ENCODE measurements at regions not wholly inside any gene's neighbourhood (a gene's known extent, or its start where the extent isn't known, plus 50 kb on each side); places are given as distances from the start of the nearest gene placed in this dataset.

DNA sequence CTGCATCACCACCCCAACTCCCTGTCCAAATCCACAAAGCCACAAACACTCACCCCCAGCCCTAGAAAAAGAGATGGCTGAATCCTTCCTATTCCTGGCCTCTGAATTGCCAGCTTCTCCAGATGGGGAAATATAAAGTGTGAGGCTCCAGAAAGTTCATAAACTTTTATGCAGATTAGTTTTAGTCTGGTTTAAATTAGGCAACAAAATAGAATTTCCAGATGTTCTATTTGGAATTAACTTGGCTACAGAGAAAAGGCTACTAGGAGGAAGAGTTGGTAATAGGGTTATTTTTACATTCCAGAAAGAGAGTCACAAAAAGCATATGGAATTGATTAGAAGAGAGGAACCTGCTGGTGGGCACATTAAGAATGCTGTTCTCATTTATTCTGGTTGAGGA is 56.0 kb downstream of the EN1 start:
- intact Hi-C loops (cut with micrococcal nuclease): no loop called here
- Mint-ChIP-seq H3K27ac (no peak overlapping the region), H3K9me3 (no peaks in the 10 kb centered on the region), H3K4me3 (ENCODE audit: low read depth) (no peak overlapping the region), H3K27me3 (ENCODE audit: low read depth) (no peaks in the 10 kb centered on the region), H3K36me3 (ENCODE audit: low read depth) (no peaks in the 10 kb centered on the region), H3K4me1 (ENCODE audit: low read depth) (no peaks in the 10 kb centered on the region)
- DNase-seq (ENCODE audit: low spot score): no peak

- Mint-ChIP-seq H3K27ac (no peak overlapping the region), H3K4me1 (ENCODE audit: low read depth) (no peaks in the 10 kb centered on the region), H3K4me3 (ENCODE audit: low read depth) (no peak overlapping the region), H3K36me3 (ENCODE audit: low read depth) (no peaks in the 10 kb centered on the region), H3K9me3 (no peaks in the 10 kb centered on the region), H3K27me3 (ENCODE audit: low read depth) (peaks cover 2% of the 10 kb centered on the region)
- DNase-seq (ENCODE audit: low spot score): no peak
- intact Hi-C loops (cut with micrococcal nuclease): no loop called here
Measured at GRCh38 chr2:118786746-118787145, 60.7 kb downstream of the EN1 start.

DNA sequence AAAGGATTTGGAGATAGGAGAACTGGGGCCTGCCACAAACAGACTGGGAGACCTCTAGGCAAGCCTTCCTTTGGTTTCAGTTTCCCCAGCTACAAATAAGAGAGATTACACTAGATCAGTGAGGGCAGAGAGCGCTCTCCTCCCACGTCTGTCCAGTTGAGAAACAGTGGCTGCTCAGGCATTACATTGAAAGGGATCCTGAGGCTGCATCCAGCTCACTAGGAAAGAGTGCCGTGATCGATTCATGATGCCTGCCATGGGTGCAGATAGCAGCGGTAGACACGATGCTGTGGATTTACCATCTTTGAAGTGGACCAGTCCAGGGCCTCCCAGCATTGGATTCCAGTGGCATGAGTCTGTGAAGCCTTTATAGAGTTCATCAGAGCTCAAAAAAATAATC is 62.6 kb downstream of the EN1 start:
- Mint-ChIP-seq H3K4me1 (ENCODE audit: low read depth) (no peaks in the 10 kb centered on the region), H3K4me3 (ENCODE audit: low read depth) (no peak overlapping the region), H3K36me3 (ENCODE audit: low read depth) (no peaks in the 10 kb centered on the region), H3K27me3 (ENCODE audit: low read depth) (peaks cover 2% of the 10 kb centered on the region), H3K9me3 (no peaks in the 10 kb centered on the region), H3K27ac (no peak overlapping the region)
- intact Hi-C loops (cut with micrococcal nuclease): no loop called here
- no peak for DNase-seq (ENCODE audit: low spot score)

DNA sequence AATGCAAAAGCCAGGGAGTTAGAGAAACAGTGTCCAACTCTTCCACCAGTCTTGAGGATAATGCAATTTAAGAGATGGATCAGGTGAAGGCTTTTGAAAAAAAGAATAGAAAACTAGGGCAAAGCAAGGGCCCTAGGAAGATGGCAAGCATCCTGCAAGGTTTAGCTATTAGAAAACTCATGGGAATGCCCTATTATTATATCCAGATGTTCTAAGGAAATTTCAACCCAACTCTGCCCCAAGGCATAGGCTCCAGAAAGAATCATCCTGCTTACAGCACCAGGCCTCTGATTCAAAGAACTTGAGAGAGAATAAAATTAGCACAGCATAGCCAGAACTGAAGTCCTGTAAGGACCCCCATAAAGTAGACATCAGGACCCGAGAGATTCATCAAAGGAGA is 68.1 kb downstream of the EN1 start:
- no peak overlapping the region for H3K27ac Mint-ChIP-seq
- H3K4me3 Mint-ChIP-seq (ENCODE audit: low read depth): no peak overlapping the region
- H3K4me1 Mint-ChIP-seq (ENCODE audit: low read depth): peaks cover 2% of the 10 kb centered on the region
- no peaks in the 10 kb centered on the region for H3K9me3 Mint-ChIP-seq
- no peak for DNase-seq (ENCODE audit: low spot score)
- no peaks in the 10 kb centered on the region for H3K36me3 Mint-ChIP-seq (ENCODE audit: low read depth)
- H3K27me3 Mint-ChIP-seq (ENCODE audit: low read depth): peaks cover 9% of the 10 kb centered on the region
- intact Hi-C loops (cut with micrococcal nuclease): no loop called here

GRCh38 chr2:118774458-118775133 is 72.9 kb downstream of the EN1 start:
- H3K27ac Mint-ChIP-seq: no peak overlapping the region
- no peak for DNase-seq (ENCODE audit: low spot score)
- intact Hi-C loops (cut with micrococcal nuclease): no loop called here

DNA sequence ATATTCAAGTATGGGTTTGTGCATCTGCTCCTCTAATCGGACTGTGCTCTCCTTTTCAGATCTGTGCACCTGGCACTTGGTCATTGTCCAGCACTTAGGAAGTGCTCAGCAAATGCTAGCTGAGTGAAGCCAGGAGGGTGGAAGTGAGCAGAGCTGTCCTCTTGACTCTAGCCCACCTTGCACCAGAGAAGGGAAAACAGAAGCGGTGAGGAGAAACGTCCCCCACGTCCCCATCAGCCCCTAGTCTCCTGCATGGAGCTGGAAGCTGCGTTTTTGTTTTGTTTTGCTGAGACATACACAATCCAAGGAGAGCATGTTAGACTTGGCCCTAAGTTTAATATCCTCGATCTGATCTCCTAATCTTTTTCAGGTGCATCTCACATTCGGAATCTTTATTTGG is 73.6 kb downstream of the EN1 start:
- Mint-ChIP-seq H3K27ac (no peak overlapping the region), H3K4me1 (ENCODE audit: low read depth) (peaks cover 2% of the 10 kb centered on the region), H3K4me3 (ENCODE audit: low read depth) (no peak overlapping the region), H3K27me3 (ENCODE audit: low read depth) (peaks cover 20% of the 10 kb centered on the region), H3K36me3 (ENCODE audit: low read depth) (no peaks in the 10 kb centered on the region), H3K9me3 (no peaks in the 10 kb centered on the region)
- no peak for DNase-seq (ENCODE audit: low spot score)
- intact Hi-C loops (cut with micrococcal nuclease): no loop called here

More at GRCh38 chr2:118774458-118775133, 72.9 kb downstream of the EN1 start:
- Mint-ChIP-seq H3K9me3 (no peaks in the 10 kb centered on the region), H3K4me3 (ENCODE audit: low read depth) (no peak overlapping the region), H3K36me3 (ENCODE audit: low read depth) (no peaks in the 10 kb centered on the region), H3K4me1 (ENCODE audit: low read depth) (peaks cover 2% of the 10 kb centered on the region), H3K27me3 (ENCODE audit: low read depth) (peaks cover 20% of the 10 kb centered on the region)

DNA sequence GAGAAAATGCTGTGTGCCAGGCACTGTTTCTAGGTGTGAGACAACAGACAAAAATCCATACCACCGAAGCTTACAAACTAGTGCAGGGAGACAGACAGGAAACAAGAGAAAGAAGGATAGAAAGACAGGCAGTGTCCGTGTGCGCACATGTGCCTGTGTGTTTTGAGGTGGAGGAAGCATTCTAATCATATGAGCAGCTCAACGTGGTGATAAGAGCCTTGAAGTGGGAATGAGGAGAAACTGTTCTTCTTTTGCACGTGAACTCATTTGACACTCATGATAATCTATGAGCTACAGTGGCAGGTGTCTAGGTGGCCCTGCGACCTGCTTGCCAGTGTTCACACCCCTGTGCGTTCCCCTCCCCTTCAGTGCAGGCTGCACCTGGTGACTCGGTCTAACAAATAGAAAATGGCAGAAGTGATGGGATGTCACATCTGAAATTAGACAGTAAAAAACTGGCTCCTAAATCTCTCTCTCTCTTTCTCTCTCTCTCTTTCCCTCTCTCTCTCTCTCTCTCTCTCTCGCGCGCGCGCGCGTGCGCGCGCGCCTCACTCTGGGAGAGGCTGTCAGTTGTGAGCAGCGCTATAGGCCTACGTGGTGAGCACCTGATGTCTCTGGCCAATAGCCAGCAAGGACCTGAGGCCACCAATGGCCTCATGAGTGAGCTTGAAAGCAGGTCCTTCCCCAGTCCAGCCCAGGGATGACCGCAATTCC is 74.8 kb downstream of the EN1 start:
- intact Hi-C loops (cut with micrococcal nuclease): no loop called here
- DNase-seq (ENCODE audit: low spot score): no peak
- Mint-ChIP-seq H3K4me3 (ENCODE audit: low read depth) (no peak overlapping the region), H3K9me3 (no peaks in the 10 kb centered on the region), H3K4me1 (ENCODE audit: low read depth) (peaks cover 2% of the 10 kb centered on the region), H3K27me3 (ENCODE audit: low read depth) (peaks cover 22% of the 10 kb centered on the region), H3K36me3 (ENCODE audit: low read depth) (no peaks in the 10 kb centered on the region), H3K27ac (no peak overlapping the region)

GRCh38 chr2:118769707-118770400 is 77.6 kb downstream of the EN1 start:
- Mint-ChIP-seq H3K4me3 (ENCODE audit: low read depth) (no peak overlapping the region), H3K36me3 (ENCODE audit: low read depth) (no peaks in the 10 kb centered on the region), H3K4me1 (ENCODE audit: low read depth) (no peaks in the 10 kb centered on the region), H3K9me3 (no peaks in the 10 kb centered on the region), H3K27ac (no peak overlapping the region), H3K27me3 (ENCODE audit: low read depth) (peaks cover 22% of the 10 kb centered on the region)
- DNase-seq (ENCODE audit: low spot score): no peak
- intact Hi-C loops (cut with micrococcal nuclease): no loop called here

- no peaks in the 10 kb centered on the region for H3K9me3 Mint-ChIP-seq
- intact Hi-C loops (cut with micrococcal nuclease): no loop called here
- no peak overlapping the region for H3K4me3 Mint-ChIP-seq (ENCODE audit: low read depth)
Measured at GRCh38 chr2:118766871-118767270, 80.6 kb downstream of the EN1 start.

DNA sequence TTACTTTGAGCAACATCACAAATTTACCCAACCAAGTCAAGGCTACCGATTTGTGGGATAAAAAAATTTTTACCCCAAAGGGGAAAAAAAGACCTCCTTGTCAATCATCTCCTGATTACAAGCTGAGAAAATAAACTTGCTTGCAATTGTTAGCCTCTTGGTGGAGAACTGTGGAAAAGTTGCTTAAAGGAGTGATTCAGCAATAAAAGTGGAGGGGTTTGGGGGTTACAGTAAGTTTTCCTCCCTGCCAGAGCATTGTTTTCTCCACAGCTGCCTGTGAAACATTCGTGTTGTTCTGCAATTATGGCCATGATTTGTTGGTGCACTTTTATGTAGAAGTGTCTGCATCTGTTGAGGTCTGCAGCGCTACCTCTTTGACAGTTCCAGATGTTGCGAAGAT is 82.6 kb downstream of the EN1 start:
- no peaks in the 10 kb centered on the region for H3K9me3 Mint-ChIP-seq
- peaks cover 25% of the 10 kb centered on the region for H3K27me3 Mint-ChIP-seq (ENCODE audit: low read depth)
- no peak overlapping the region for H3K4me3 Mint-ChIP-seq (ENCODE audit: low read depth)
- intact Hi-C loops (cut with micrococcal nuclease): no loop called here
- DNase-seq (ENCODE audit: low spot score): no peak
- no peaks in the 10 kb centered on the region for H3K4me1 Mint-ChIP-seq (ENCODE audit: low read depth)
- H3K27ac Mint-ChIP-seq: no peak overlapping the region
- H3K36me3 Mint-ChIP-seq (ENCODE audit: low read depth): no peaks in the 10 kb centered on the region

More at GRCh38 chr2:118766871-118767270, 80.6 kb downstream of the EN1 start:
- Mint-ChIP-seq H3K27me3 (ENCODE audit: low read depth) (peaks cover 25% of the 10 kb centered on the region), H3K4me1 (ENCODE audit: low read depth) (no peaks in the 10 kb centered on the region), H3K36me3 (ENCODE audit: low read depth) (no peaks in the 10 kb centered on the region), H3K27ac (no peak overlapping the region)
- no peak for DNase-seq (ENCODE audit: low spot score)

DNA sequence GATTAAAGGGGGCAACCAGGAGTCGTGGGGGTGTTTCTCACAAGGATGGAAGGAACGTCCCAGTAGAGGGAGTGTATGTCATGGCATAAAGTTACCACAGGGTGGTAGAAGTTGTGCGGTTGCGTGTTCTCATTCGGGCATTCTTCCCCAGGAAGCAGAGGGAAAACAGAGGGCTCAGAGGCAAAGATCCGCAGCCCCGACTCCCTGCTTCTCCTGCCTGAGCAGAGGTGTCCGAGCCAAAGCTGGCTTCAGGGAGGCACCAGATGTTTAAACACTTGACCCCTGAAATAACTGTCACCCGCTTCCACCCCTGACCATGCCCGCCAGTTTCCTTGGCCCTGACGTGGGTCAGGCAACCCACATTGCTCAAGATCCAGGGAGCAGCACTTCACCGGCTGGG is 83.7 kb downstream of the EN1 start:
- no peaks in the 10 kb centered on the region for H3K4me1 Mint-ChIP-seq (ENCODE audit: low read depth)
- DNase-seq (ENCODE audit: low spot score): no peak

GRCh38 chr2:118762290-118762689 is 85.2 kb downstream of the EN1 start:
- intact Hi-C loops (cut with micrococcal nuclease): no loop called here
- H3K27me3 Mint-ChIP-seq (ENCODE audit: low read depth): peaks cover 24% of the 10 kb centered on the region
- H3K9me3 Mint-ChIP-seq: no peaks in the 10 kb centered on the region
- no peak for DNase-seq (ENCODE audit: low spot score)
- H3K4me3 Mint-ChIP-seq (ENCODE audit: low read depth): no peak overlapping the region
- H3K36me3 Mint-ChIP-seq (ENCODE audit: low read depth): no peaks in the 10 kb centered on the region
- no peak overlapping the region for H3K27ac Mint-ChIP-seq
- H3K4me1 Mint-ChIP-seq (ENCODE audit: low read depth): no peaks in the 10 kb centered on the region

More for the DNA sequence above, 83.7 kb downstream of the EN1 start:
- Mint-ChIP-seq H3K9me3 (no peaks in the 10 kb centered on the region), H3K27me3 (ENCODE audit: low read depth) (peaks cover 26% of the 10 kb centered on the region), H3K36me3 (ENCODE audit: low read depth) (no peaks in the 10 kb centered on the region), H3K4me3 (ENCODE audit: low read depth) (no peak overlapping the region), H3K27ac (no peak overlapping the region)
- intact Hi-C loops (cut with micrococcal nuclease): no loop called here

DNA sequence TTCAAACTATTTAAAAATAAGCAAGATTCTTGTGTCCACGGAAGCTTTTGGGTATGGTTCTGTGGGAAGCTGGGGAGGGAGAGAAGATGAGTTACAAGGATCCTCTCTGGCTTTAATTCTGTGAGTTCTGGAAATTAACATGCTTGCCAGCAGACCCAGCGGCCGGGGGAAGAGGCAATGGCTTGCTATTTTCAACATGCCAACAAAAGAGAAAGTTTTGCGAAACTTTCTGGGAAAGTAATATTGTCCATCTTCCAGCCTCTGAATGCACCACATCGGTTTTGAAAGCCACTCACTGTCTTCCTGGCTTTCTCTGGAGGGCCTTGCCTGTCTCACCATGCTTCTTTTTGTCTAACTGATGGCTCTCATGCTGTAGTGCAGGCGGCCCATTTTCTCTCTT is 85.7 kb downstream of the EN1 start:
- Mint-ChIP-seq H3K27me3 (ENCODE audit: low read depth) (peaks cover 24% of the 10 kb centered on the region), H3K27ac (no peak overlapping the region)

More for the DNA sequence above, 85.7 kb downstream of the EN1 start:
- no peak for DNase-seq (ENCODE audit: low spot score)
- H3K9me3 Mint-ChIP-seq: no peaks in the 10 kb centered on the region
- intact Hi-C loops (cut with micrococcal nuclease): no loop called here
- no peaks in the 10 kb centered on the region for H3K36me3 Mint-ChIP-seq (ENCODE audit: low read depth)
- H3K4me3 Mint-ChIP-seq (ENCODE audit: low read depth): no peak overlapping the region
- no peaks in the 10 kb centered on the region for H3K4me1 Mint-ChIP-seq (ENCODE audit: low read depth)
